ENCODE measurements at regions not wholly inside any gene's neighbourhood (a gene's known extent, or its start where the extent isn't known, plus 50 kb on each side); places are given as distances from the start of the nearest gene placed in this dataset.

DNA sequence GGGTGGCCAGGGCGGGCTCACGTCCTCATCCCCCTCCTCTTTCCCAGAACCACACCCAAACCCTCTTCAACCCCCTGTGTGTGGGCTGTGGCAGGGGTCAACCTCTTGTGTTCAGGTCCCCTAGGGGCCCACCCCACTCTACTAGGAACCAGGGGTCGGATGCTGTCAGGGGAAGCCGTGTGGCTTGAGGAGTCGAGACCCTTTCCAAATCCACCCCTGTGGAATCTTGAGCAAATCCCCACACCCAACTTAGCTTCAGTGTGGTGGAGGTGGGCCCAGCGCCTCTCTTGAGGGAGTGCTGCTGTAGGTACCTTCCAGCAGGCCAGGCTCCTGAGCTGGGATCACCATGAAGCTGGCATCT lies 121.5 kb downstream of the MRM1 start:
- Histone ChIP-seq H3K4me3 (ENCODE audit: low read depth, low read length) (no peak overlapping the region), H3K27ac (no peak overlapping the region), H3K27me3 (replicated peaks) (peaks cover 22% of the 10 kb centered on the region), H3K36me3 (replicated peaks) (no peaks in the 10 kb centered on the region)
- TF ChIP-seq, protein P1, sequence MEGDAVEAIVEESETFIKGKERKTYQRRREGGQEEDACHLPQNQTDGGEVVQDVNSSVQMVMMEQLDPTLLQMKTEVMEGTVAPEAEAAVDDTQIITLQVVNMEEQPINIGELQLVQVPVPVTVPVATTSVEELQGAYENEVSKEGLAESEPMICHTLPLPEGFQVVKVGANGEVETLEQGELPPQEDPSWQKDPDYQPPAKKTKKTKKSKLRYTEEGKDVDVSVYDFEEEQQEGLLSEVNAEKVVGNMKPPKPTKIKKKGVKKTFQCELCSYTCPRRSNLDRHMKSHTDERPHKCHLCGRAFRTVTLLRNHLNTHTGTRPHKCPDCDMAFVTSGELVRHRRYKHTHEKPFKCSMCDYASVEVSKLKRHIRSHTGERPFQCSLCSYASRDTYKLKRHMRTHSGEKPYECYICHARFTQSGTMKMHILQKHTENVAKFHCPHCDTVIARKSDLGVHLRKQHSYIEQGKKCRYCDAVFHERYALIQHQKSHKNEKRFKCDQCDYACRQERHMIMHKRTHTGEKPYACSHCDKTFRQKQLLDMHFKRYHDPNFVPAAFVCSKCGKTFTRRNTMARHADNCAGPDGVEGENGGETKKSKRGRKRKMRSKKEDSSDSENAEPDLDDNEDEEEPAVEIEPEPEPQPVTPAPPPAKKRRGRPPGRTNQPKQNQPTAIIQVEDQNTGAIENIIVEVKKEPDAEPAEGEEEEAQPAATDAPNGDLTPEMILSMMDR (IDR thresholded peaks at IDR 0.05; ENCODE audit: low read depth, low read length, missing control alignments): no peak
- in situ Hi-C loops (cut with HindIII; ENCODE audit: low pct_ligation_motif_present, low sequenced_read_pairs): no loop called here
- DNase-seq: no peak

- Histone ChIP-seq H3K27ac (no peak overlapping the region), H3K27me3 (replicated peaks) (peaks cover 25% of the 10 kb centered on the region)
Observed at GRCh38 chr17:36723459-36724025, 122.2 kb downstream of the MRM1 start.

DNA sequence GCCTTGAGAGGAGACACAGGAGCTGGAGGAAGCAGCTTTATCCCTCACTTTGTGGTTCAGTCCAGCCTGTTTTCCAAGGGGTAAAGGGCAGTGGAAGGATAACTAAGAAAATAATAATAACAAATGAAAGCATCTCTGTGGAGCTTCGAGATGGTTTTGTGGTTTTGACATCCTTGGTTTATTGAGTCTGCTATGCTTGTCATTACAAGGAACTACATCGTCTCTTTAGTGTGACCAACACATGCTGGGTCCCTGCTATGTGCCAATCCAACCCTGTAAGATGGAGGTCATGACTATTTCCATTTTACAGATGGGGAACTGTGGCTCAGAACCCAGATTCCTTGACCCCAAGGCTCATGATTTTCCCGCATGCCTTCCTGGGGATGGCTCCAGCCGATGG lies 124.8 kb downstream of the MRM1 start:
- TF ChIP-seq, protein P1 (IDR thresholded peaks at IDR 0.05; ENCODE audit: low read depth, low read length, missing control alignments): no peak
- no peak overlapping the region for H3K27ac ChIP-seq
- H3K36me3 ChIP-seq (replicated peaks): no peaks in the 10 kb centered on the region
- DNase-seq: no peak
- H3K27me3 ChIP-seq (replicated peaks): peaks cover 36% of the 10 kb centered on the region
- no peak overlapping the region for H3K4me3 ChIP-seq (ENCODE audit: low read depth, low read length)
- in situ Hi-C loops (cut with HindIII; ENCODE audit: low pct_ligation_motif_present, low sequenced_read_pairs): no loop called here

More at GRCh38 chr17:36723459-36724025, 122.2 kb downstream of the MRM1 start:
- in situ Hi-C loops (cut with HindIII; ENCODE audit: low pct_ligation_motif_present, low sequenced_read_pairs): no loop called here
- Histone ChIP-seq H3K4me3 (ENCODE audit: low read depth, low read length) (no peak overlapping the region), H3K36me3 (replicated peaks) (no peaks in the 10 kb centered on the region)
- DNase-seq: no peak
- TF ChIP-seq, protein P1 (IDR thresholded peaks at IDR 0.05; ENCODE audit: low read depth, low read length, missing control alignments): no peak

- Histone ChIP-seq H3K4me3 (ENCODE audit: low read depth, low read length) (no peak overlapping the region), H3K36me3 (replicated peaks) (no peaks in the 10 kb centered on the region), H3K27ac (no peak overlapping the region), H3K27me3 (replicated peaks) (peaks cover 41% of the 10 kb centered on the region)
- in situ Hi-C loops (cut with HindIII; ENCODE audit: low pct_ligation_motif_present, low sequenced_read_pairs): no loop called here
- DNase-seq: no peak
- TF ChIP-seq, protein P1 (IDR thresholded peaks at IDR 0.05; ENCODE audit: low read depth, low read length, missing control alignments): no peak
Observed at GRCh38 chr17:36727052-36727451, 125.7 kb downstream of the MRM1 start.

DNA sequence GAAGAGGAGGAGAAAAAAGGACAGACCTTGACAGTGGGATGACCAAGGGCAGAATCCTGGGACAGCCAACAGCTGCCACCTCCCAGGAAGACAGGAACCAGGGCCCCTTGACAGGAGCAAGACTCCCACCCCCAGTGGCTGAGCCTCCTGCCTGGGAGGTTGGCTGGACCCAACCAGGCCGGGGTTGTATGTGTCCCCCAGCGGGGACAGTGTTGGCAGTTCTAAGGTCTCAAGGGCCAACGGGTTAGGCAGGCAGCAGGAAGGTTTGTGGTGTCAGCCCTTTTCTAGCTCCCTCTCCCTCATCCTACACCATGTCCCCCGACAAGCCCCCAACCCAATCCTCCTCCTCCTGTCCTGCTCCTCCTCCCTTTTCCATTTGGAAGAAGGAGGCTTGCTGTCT lies 126.2 kb downstream of the MRM1 start:
- TF ChIP-seq, protein P1 (IDR thresholded peaks at IDR 0.05; ENCODE audit: low read depth, low read length, missing control alignments): no peak
- peaks cover 41% of the 10 kb centered on the region for H3K27me3 ChIP-seq (replicated peaks)
- H3K4me3 ChIP-seq (ENCODE audit: low read depth, low read length): no peak overlapping the region
- no peak overlapping the region for H3K27ac ChIP-seq
- in situ Hi-C loops (cut with HindIII; ENCODE audit: low pct_ligation_motif_present, low sequenced_read_pairs): no loop called here
- H3K36me3 ChIP-seq (replicated peaks): no peaks in the 10 kb centered on the region
- no peak for DNase-seq
